ENCODE measurements at regions not wholly inside any gene's neighbourhood (a gene's known extent, or its start where the extent isn't known, plus 50 kb on each side); places are given as distances from the start of the nearest gene placed in this dataset.

GRCh38 chr2:71736091-71736861 lies 282.9 kb downstream of the DYSF start:
- TF ChIP-seq POLR2AphosphoS5 (IDR thresholded peaks at IDR 0.05; ENCODE audit: borderline replicate concordance, low read depth, low read length) (no peak), EZH2 (IDR thresholded peaks at IDR 0.05) (no peak)
